ENCODE measurements at regions not wholly inside any gene's neighbourhood (a gene's known extent, or its start where the extent isn't known, plus 50 kb on each side); places are given as distances from the start of the nearest gene placed in this dataset.

DNA sequence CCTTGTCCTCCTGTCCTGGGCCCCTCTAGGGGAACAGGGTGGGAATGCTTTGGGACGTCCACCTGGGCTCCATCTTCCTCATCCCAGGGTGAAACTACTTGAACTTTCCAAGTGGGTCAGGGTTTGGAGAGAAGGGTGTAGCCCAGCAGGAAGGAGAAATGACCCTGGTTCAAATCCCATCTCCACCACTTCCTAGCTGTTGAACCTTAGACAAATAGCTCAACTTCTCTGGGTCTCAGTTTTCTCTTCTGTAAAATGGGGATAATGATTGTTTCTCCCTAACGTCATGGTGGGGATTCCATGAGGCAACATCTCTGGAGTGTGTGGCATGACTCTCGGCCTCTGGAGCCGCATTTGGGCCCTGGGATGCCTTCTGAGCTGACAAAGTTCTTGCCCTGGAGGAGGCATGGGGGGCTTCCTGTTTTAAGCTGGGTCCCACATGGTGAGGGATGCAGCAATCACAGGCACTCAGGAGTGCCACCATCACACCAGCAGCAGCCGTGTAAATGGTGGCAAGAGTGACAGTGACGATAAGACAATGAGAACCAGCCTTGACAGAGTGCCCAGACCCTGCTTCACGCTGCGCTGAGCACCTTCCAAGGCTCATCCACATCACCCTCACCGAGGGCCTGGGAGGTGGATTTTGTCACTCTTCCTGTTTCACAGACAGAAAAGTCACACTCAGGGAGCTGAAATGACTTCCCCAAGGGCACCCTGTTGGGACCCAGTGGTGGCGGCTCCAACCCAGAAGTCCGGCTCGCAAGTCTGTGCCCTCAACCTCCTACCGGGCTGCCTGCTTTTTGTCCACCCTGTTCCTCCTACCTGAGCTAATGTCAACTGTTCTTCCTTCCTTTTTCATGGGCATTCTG, 69.5 kb upstream of the IER5L start:
- DNase-seq: no peak

DNA sequence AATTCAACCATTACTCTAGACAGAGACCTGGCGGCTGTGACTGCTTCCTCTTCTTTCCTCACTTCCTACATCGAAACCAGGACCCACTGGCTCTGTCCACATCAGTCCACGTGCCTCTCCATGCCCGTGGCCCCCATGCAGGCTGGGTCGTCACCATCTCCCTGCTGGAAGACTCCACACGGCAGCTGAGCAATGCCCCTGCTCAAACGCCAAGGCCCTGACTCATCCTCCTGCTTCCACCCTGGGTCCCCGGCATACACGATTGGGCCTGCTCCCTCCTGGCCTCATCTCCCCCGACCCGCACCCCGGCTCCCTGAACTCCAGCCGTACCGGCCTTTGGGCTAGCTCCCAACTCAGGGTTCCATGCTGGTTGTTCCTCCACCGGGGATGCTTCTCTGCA, 67.2 kb upstream of the IER5L start:
- DNase-seq: no peak

GRCh38 chr9:129242971-129243561, 65.0 kb upstream of the IER5L start:
- DNase-seq: no peak

- DNase-seq: no peak
Observed at GRCh38 chr9:129242191-129242941, 64.3 kb upstream of the IER5L start.

DNA sequence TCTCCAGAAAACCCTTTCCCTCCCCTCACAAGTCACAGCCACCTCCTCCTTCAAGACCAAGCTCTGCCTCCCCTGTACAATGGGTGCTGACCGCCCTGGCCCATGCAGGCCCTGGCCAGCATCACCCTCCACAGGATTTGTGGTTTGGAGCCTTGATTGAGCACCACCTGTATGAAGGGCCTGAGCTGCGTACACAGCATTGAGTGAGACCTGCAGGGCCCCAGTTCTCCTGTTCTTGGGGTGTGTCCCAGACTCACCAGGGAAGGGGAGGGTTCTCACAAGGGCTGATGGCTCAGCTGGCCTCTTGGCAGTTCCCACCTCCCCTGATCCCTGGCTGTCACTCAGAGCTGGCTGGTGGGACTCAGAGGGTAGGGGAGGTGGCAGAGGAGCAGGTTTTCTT, 63.7 kb upstream of the IER5L start:
- DNase-seq: no peak

GRCh38 chr9:129240581-129241211, 62.6 kb upstream of the IER5L start:
- no peak for DNase-seq

GRCh38 chr9:129239946-129240490, 62.0 kb upstream of the IER5L start:
- DNase-seq: no peak

DNA sequence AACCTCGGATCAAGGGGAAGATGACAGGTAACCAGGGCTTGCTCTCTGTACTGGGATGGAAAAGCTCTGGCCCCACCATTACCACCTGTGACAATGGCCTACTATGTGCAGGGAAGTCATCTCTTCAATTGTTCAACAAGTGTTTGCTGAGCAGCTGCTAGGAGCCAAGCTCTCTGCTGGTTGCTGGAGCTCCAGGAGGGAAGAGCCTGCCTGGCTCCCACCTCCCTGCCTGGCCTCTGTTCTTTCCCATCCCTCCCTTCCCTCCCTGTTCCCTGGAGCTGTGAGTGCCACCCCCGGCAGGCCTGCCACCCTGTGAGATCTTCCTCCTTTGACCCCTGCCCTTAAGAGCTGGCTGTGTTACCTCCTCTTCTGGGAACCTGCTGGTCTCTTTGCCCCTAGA, 59.7 kb upstream of the IER5L start:
- no peak for DNase-seq

GRCh38 chr9:129237164-129237611, 59.1 kb upstream of the IER5L start:
- peak; percentile 10 to 22 for DNase-seq

GRCh38 chr9:129236441-129237145, 58.5 kb upstream of the IER5L start:
- no peak for DNase-seq

- peak; percentile 64 to 70 for DNase-seq
Observed at GRCh38 chr9:129235931-129236331, 57.9 kb upstream of the IER5L start.

DNA sequence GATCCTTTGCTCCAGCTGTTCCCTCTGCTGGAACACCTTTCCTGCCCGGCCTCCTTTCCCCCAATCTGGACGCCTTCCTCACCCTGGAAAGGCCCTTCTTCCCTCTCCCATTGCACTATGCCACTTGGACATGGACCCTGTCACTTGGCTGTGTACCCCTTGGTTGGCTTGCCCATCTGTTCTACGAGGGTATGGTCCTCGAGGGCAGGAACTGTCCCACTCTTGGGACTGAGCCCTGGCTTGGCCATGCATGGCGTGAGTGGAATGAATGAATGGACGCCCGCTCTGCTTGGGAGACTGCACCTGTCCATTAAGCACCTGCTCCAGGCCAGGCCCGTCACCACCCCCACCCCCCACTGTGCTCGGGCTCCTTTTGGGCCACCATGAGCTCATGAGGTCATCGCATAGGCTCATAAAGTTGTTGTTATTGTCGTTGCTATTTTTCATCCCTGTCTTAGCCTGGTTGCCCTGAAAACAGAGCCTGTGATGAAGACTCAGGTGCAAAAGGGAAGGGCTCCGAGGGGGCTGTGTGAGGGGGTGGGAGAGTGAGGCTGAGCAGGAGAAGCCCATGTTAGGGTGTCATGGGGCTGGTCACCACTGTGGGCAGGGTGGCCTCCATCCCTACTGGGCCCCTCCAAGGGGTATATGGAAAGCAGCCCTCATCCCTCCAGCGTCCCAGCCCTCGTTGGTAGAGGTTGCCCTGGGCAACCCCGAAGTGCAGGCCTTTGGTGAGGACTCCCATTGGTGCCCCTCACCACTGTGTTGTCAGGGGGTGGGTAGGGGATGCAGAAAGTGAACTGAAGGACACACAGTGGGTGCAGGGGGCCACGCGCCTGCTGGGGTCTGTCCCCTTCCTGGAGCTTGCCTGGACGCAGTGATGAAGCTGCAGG, 57.2 kb upstream of the IER5L start:
- DNase-seq: no peak

- DNase-seq: no peak
Observed at GRCh38 chr9:129234491-129234890, 56.4 kb upstream of the IER5L start.

GRCh38 chr9:129232839-129233591, 55.0 kb upstream of the IER5L start:
- no peak for DNase-seq

GRCh38 chr9:129231759-129232158, 53.7 kb upstream of the IER5L start:
- DNase-seq: no peak

DNA sequence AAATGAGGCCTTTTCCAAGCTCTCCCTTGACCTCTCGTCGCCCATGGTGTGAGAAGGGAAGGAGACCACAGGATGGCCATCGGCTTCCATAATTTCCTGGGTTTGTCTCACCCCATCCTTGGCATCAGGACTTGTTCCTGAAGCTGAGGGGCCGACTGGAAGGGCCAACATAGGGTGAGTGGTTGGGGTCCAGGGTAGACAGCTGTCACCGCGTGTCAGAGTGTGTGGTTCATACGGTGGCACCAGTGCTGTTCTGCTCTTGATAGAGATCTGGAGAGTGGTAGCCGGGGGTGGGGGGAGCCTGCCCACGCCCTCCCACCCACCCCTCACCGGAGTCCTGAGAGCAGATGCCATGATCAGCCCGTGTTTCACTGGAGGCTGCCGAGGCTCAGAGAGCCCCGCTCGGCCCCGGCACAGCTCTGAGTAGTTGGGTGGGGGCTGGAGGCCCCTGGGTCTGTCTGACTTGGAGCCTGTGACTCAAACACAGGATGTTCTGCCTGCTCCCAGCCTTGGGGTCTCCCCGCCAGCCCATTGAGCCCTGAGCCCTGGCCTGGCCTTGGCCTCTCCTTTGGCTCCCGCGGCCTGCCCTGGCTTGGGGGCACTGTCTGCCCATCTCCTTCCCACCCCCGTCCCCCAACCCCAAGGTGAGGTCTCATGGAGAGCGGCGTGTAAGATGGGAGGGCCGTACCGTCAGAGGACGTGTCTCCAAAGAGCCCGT, 53.1 kb upstream of the IER5L start:
- no peak for DNase-seq

- DNase-seq: no peak
Observed at GRCh38 chr9:129230302-129230701, 52.2 kb upstream of the IER5L start.

Data from CD4-positive, alpha-beta T cell treated with Interleukin-1 beta for 1 hour (primary cell).